Transverse colon (tissue), 4 donors: ENCODE measurements at regions not wholly inside any gene's neighbourhood (a gene's known extent, or its start where the extent isn't known, plus 50 kb on each side); places are given as distances from the start of the nearest gene placed in this dataset.

Source experiments
- EP300 ChIP-seq: sonication (generic); formaldehyde crosslinking; IDR thresholded peaks from one replicate; pipeline ENCODE4 v1.6.1; 2017; ENCODE audit warnings: antibody characterized with exemption, low read depth
- POLR2A ChIP-seq: fragments of 450-650 bp; IDR thresholded peaks from one replicate; pipeline ENCODE4 v1.6.1; 2016; ENCODE audit warnings: antibody characterized with exemption, mild to moderate bottlenecking, moderate library complexity
- POLR2AphosphoS5 ChIP-seq, 3 donors: sonication (generic); formaldehyde crosslinking; IDR thresholded peaks; one replicate each; pipeline ENCODE4 v1.6.1; 2016; ENCODE audit warnings: antibody characterized with exemption in 3 of 3
- TF ChIP-seq, protein P1 (sequence below), 5 experiments: fragments of 200-600 bp in 3 of 5; fragments of 450-650 bp in 2 of 5; sonication (generic) in 3 of 5; IDR thresholded peaks; 1 replicate in 2 of 5; 2 replicates in 3 of 5; pipeline ENCODE4 v1.5.1; 2016 to 2017; ENCODE audit warnings: antibody characterized with exemption in 5 of 5, inconsistent platforms in 3 of 5, mild to moderate bottlenecking in 2 of 5, moderate library complexity in 1 of 5

GRCh38 chr1:104291156-104291555 lies 541.5 kb downstream of the AMY1C start:
- TF ChIP-seq, protein P1, sequence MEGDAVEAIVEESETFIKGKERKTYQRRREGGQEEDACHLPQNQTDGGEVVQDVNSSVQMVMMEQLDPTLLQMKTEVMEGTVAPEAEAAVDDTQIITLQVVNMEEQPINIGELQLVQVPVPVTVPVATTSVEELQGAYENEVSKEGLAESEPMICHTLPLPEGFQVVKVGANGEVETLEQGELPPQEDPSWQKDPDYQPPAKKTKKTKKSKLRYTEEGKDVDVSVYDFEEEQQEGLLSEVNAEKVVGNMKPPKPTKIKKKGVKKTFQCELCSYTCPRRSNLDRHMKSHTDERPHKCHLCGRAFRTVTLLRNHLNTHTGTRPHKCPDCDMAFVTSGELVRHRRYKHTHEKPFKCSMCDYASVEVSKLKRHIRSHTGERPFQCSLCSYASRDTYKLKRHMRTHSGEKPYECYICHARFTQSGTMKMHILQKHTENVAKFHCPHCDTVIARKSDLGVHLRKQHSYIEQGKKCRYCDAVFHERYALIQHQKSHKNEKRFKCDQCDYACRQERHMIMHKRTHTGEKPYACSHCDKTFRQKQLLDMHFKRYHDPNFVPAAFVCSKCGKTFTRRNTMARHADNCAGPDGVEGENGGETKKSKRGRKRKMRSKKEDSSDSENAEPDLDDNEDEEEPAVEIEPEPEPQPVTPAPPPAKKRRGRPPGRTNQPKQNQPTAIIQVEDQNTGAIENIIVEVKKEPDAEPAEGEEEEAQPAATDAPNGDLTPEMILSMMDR (IDR thresholded peaks at IDR 0.05) = no peak
- TF ChIP-seq POLR2AphosphoS5 (IDR thresholded peaks at IDR 0.05) = no peak
- no peak for TF ChIP-seq POLR2A
- no peak for TF ChIP-seq EP300
